ENCODE measurements at regions not wholly inside any gene's neighbourhood (a gene's known extent, or its start where the extent isn't known, plus 50 kb on each side); places are given as distances from the start of the nearest gene placed in this dataset.

GRCh38 chr17:21532763-21533385, 156.7 kb downstream of the KCNJ12 start:
- TF ChIP-seq CTCF (IDR thresholded peaks at IDR 0.05), result no peak
- TF ChIP-seq POLR2A (IDR thresholded peaks at IDR 0.05), result no peak

All from breast epithelium (tissue), 3 donors.